IMR-90 (cell line): ENCODE measurements at regions not wholly inside any gene's neighbourhood (a gene's known extent, or its start where the extent isn't known, plus 50 kb on each side); places are given as distances from the start of the nearest gene placed in this dataset.

Experiments
- ATAC-seq: fragments of 200-7000 bp; cut with Tn5 transposase; 2 replicates; pipeline ENCODE4 v1.9.1; 2020; ENCODE audit warnings: low read depth, mild to moderate bottlenecking, moderate library complexity
- BruUV-seq: library from RNA; stranded (reverse); fragments of 400-500 nt; replicated peaks from 2 replicates; lab custom pipeline; 2021; lab: Mats Ljungman, UMichigan
- CTCF ChIA-PET: fragments of 300-600 bp; formaldehyde crosslinking; extraction: SDS; loops from one replicate; lab custom pipeline; 2021; ENCODE audit warnings: antibody characterized with exemption; lab: Yijun Ruan, JAX
- POLR2A ChIA-PET: fragments of 300-600 bp; sonication (Branson Sonifier 250); formaldehyde crosslinking; loops from one replicate; lab custom pipeline; 2022; ENCODE audit warnings: antibody characterized with exemption; ENCODE audit not compliant: unreplicated experiment; lab: Charles Lee
- DNase-seq: peaks from one replicate; pipeline ENCODE4 v3.0.0; 2013
- H2AFZ ChIP-seq: replicated peaks from 2 replicates; pipeline ENCODE3; 2013; ENCODE audit warnings: low read length, mild to moderate bottlenecking; ENCODE audit not compliant: poor library complexity
- H2AK5ac ChIP-seq: 2 replicates; pipeline ENCODE4 v1.6.1; 2013; ENCODE audit warnings: low read depth, low read length, inconsistent platforms
- H2AK9ac ChIP-seq: replicated peaks from 2 replicates; pipeline ENCODE3; 2013; ENCODE audit warnings: mild to moderate bottlenecking, low read depth, low read length, moderate library complexity; ENCODE audit not compliant: poor library complexity
- H2BK120ac ChIP-seq: 2 replicates; pipeline ENCODE4 v1.6.1; 2013; ENCODE audit warnings: low read depth, low read length, inconsistent platforms
- H2BK15ac ChIP-seq: 3 replicates; pipeline ENCODE4 v1.6.1; 2013; ENCODE audit warnings: low read depth, low read length, inconsistent platforms
- H2BK20ac ChIP-seq: 2 replicates; pipeline ENCODE4 v1.6.1; 2013; ENCODE audit warnings: low read depth, mild to moderate bottlenecking, inconsistent platforms, low read length, moderate library complexity
- H2BK5ac ChIP-seq: 2 replicates; pipeline ENCODE4 v1.6.1; 2013; ENCODE audit warnings: mild to moderate bottlenecking, low read depth, low read length, inconsistent platforms; ENCODE audit not compliant: poor library complexity, severe bottlenecking
- H3K14ac ChIP-seq: replicated peaks from 2 replicates; pipeline ENCODE4 v1.6.1; 2013; ENCODE audit warnings: low read depth, low read length, inconsistent platforms
- H3K18ac ChIP-seq: 2 replicates; pipeline ENCODE4 v1.6.1; 2013; ENCODE audit warnings: low read depth, low read length, control low read depth
- H3K23ac ChIP-seq: 2 replicates; pipeline ENCODE4 v1.6.1; 2013; ENCODE audit warnings: low read depth, low read length, inconsistent platforms
- H3K27ac ChIP-seq: 2 replicates; pipeline ENCODE4 v1.5.1; 2013; ENCODE audit warnings: mild to moderate bottlenecking, control low read depth, low read length; ENCODE audit not compliant: insufficient read depth
- H3K27me3 ChIP-seq: 2 replicates; pipeline ENCODE4 v1.6.1; 2013; ENCODE audit warnings: low read length; ENCODE audit not compliant: control insufficient read depth, insufficient read depth
- H3K36me3 ChIP-seq: 2 replicates; pipeline ENCODE4 v1.6.1; 2013; ENCODE audit warnings: low read length, mixed read lengths; ENCODE audit not compliant: control insufficient read depth, insufficient read depth
- H3K4ac ChIP-seq: 2 replicates; pipeline ENCODE4 v1.6.1; 2013; ENCODE audit warnings: low read depth, low read length, inconsistent platforms
- H3K4me1 ChIP-seq: 2 replicates; pipeline ENCODE4 v1.6.1; 2013; ENCODE audit warnings: low read length, mixed read lengths; ENCODE audit not compliant: control insufficient read depth, insufficient read depth
- H3K4me2 ChIP-seq: 2 replicates; pipeline ENCODE4 v1.6.1; 2013; ENCODE audit warnings: low read depth, mild to moderate bottlenecking, control low read depth, low read length, moderate library complexity
- H3K4me3 ChIP-seq: 2 replicates; pipeline ENCODE4 v1.5.1; 2013; ENCODE audit warnings: low read depth, mild to moderate bottlenecking, control low read depth, low read length, moderate library complexity; ENCODE audit not compliant: insufficient read depth
- H3K56ac ChIP-seq: 2 replicates; pipeline ENCODE4 v1.6.1; 2013; ENCODE audit warnings: low read length, inconsistent platforms; ENCODE audit not compliant: insufficient read depth; ENCODE audit errors: extremely low read depth
- H3K79me1 ChIP-seq, 2 experiments: 2 replicates each; pipeline ENCODE4 v1.6.1; 2013; ENCODE audit warnings: low read length in 2 of 2, inconsistent platforms in 1 of 2, low read depth in 1 of 2
- H3K9ac ChIP-seq: 2 replicates; pipeline ENCODE4 v1.6.1; 2013; ENCODE audit warnings: low read depth, low read length, control low read depth
- H3K9me1 ChIP-seq: 2 replicates; pipeline ENCODE4 v1.6.1; 2013; ENCODE audit warnings: low read length, inconsistent platforms; ENCODE audit not compliant: insufficient read depth
- H3K9me3 ChIP-seq: 2 replicates; pipeline ENCODE4 v1.6.1; 2013; ENCODE audit warnings: low read length; ENCODE audit not compliant: control insufficient read depth, insufficient read depth
- H4K20me1 ChIP-seq: 2 replicates; pipeline ENCODE4 v1.6.1; 2013; ENCODE audit warnings: low read length, inconsistent platforms; ENCODE audit not compliant: insufficient read depth
- H4K5ac ChIP-seq: 2 replicates; pipeline ENCODE4 v1.6.1; 2013; ENCODE audit warnings: mild to moderate bottlenecking, low read depth, low read length, control low read depth
- H4K8ac ChIP-seq, 2 experiments: 2 replicates each; pipeline ENCODE4 v1.6.1; 2013; ENCODE audit warnings: low read depth in 2 of 2, low read length in 2 of 2, control low read depth in 1 of 2, inconsistent platforms in 1 of 2
- H4K91ac ChIP-seq: 2 replicates; pipeline ENCODE4 v1.6.1; 2013; ENCODE audit warnings: low read depth, low read length, inconsistent platforms; ENCODE audit not compliant: insufficient read depth
- BHLHE40 ChIP-seq: fragments of 150-350 bp; IDR thresholded peaks from 2 replicates; pipeline ENCODE4 v1.6.1; 2016; ENCODE audit warnings: mild to moderate bottlenecking, low read depth, low read length
- CEBPB ChIP-seq: IDR thresholded peaks from 2 replicates; pipeline ENCODE4 v1.6.1; 2012; ENCODE audit warnings: low read depth, low read length, improper control_type of control experiment
- CHD1 ChIP-seq: IDR thresholded peaks from 2 replicates; pipeline ENCODE4 v1.6.1; 2012; ENCODE audit warnings: low read depth, low read length, improper control_type of control experiment
- CTCF ChIP-seq: conservative IDR thresholded peaks from 2 replicates; pipeline ENCODE4 v1.5.1; 2012; ENCODE audit warnings: mild to moderate bottlenecking, low read depth, low read length, improper control_type of control experiment
- FOS ChIP-seq: fragments of 150-350 bp; IDR thresholded peaks from 2 replicates; pipeline ENCODE4 v1.6.1; 2016; ENCODE audit warnings: low read depth, low read length
- MAFK ChIP-seq: IDR thresholded peaks from 2 replicates; pipeline ENCODE4 v1.6.1; 2012; ENCODE audit warnings: low read depth, low read length, improper control_type of control experiment
- MAZ ChIP-seq: IDR thresholded peaks from 2 replicates; pipeline ENCODE4 v1.6.1; 2012; ENCODE audit warnings: low read depth, mild to moderate bottlenecking, low read length, improper control_type of control experiment, moderate library complexity, borderline replicate concordance
- MXI1 ChIP-seq: IDR thresholded peaks from 2 replicates; pipeline ENCODE4 v1.6.1; 2012; ENCODE audit warnings: low read depth, mild to moderate bottlenecking, low read length, moderate library complexity, borderline replicate concordance
- NFE2L2 ChIP-seq: fragments of 150-350 bp; IDR thresholded peaks from 2 replicates; pipeline ENCODE4 v1.6.1; 2016; ENCODE audit warnings: low read depth, mild to moderate bottlenecking, low read length
- POLR2A ChIP-seq: IDR thresholded peaks from 2 replicates; pipeline ENCODE4 v1.6.1; 2012; ENCODE audit warnings: mild to moderate bottlenecking, low read depth, low read length
- RAD21 ChIP-seq: IDR thresholded peaks from 2 replicates; pipeline ENCODE4 v1.6.1; 2012; ENCODE audit warnings: low read length, improper control_type of control experiment
- RCOR1 ChIP-seq: IDR thresholded peaks from 2 replicates; pipeline ENCODE4 v1.6.1; 2012; ENCODE audit warnings: mild to moderate bottlenecking, low read length, improper control_type of control experiment; ENCODE audit not compliant: insufficient replicate concordance
- RFX5 ChIP-seq: IDR thresholded peaks from 2 replicates; pipeline ENCODE4 v1.8.0; 2012; ENCODE audit warnings: low read depth, mild to moderate bottlenecking, low read length, moderate library complexity
- SMC3 ChIP-seq: fragments of 150-350 bp; IDR thresholded peaks from 2 replicates; pipeline ENCODE4 v1.6.1; 2016; ENCODE audit warnings: low read depth, mild to moderate bottlenecking, antibody characterized with exemption, low read length, moderate library complexity
- USF2 ChIP-seq: fragments of 150-350 bp; IDR thresholded peaks from 2 replicates; pipeline ENCODE4 v1.6.1; 2017; ENCODE audit warnings: mild to moderate bottlenecking, antibody characterized with exemption, low read length, low read depth
- WGBS, 2 experiments: methylation state at CpG; one replicate each; pipeline versions ENCODE4 v1.1.5 to v1.1.7; 2013; ENCODE audit warnings: missing lambda C conversion rate in 2 of 2; ENCODE audit not compliant: insufficient read length in 1 of 2; ENCODE audit errors: extremely low coverage in 2 of 2; 5-methylcytosine and 5-hydroxymethylcytosine counted together
- dilution Hi-C: fragments of 300-500 bp; cut with HindIII; formaldehyde crosslinking; loops from one replicate; pipeline ENCODE4 v1.14.3; 2018; ENCODE audit warnings: low sequenced_read_pairs; ENCODE audit not compliant: unreplicated experiment
- in situ Hi-C: fragments of 300-500 bp; cut with MboI; formaldehyde crosslinking; loops from 3 replicates; pipeline ENCODE4 v1.14.3; 2019; ENCODE audit warnings: low sequenced_read_pairs, inconsistent platforms, mixed read lengths
- intact Hi-C: fragments of 100-400 bp; cut with micrococcal nuclease; formaldehyde crosslinking; loops from 2 replicates; pipeline ENCODE4 v1.10.0; 2022
- TF ChIP-seq, protein P1 (sequence below): fragments of 150-350 bp; IDR thresholded peaks from 2 replicates; pipeline ENCODE4 v1.6.1; 2016; ENCODE audit warnings: low read depth, mild to moderate bottlenecking, low read length, moderate library complexity, borderline replicate concordance

DNA sequence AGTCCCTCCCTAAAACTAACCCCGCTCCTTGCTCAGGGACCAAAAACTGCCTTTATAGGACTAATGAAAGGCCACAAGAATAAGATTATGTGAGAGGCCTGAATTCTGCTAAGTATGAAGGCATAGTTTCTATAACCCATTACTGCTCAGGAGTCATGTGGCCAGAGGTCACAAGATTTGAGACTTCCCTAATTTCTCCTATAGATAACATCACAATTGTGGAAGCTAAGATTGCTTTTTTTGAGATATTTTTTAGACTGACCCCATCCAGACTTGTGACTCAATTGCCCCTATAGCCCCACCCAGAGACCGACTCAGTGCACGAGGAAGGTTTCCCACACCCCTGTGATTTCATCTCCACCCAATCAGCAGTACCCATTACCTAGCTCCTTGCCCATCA lies 504.1 kb upstream of the GOT2 start:
- Histone ChIP-seq H3K9me3 (no peaks in the 10 kb centered on the region), H3K4ac (no peak overlapping the region), H3K27me3 (no peaks in the 10 kb centered on the region), H2AK9ac (no peak overlapping the region), H3K9me1 (no peaks in the 10 kb centered on the region), H3K18ac (no peak overlapping the region), H4K8ac (no peak overlapping the region), H4K91ac (no peak overlapping the region), H3K36me3 (no peaks in the 10 kb centered on the region), H2AK5ac (no peak overlapping the region), H2BK20ac (no peak overlapping the region), H2BK5ac (no peak overlapping the region), H3K4me2 (no peak overlapping the region), H3K23ac (no peak overlapping the region), H3K14ac (no peak overlapping the region), H2AFZ (no peak overlapping the region), H2BK120ac (no peak overlapping the region), H3K4me3 (no peak overlapping the region), H3K9ac (no peak overlapping the region), H2BK15ac (no peak overlapping the region), H3K79me1 (no peaks in the 10 kb centered on the region), H3K27ac (no peak overlapping the region), H4K20me1 (no peaks in the 10 kb centered on the region), H3K4me1 (no peaks in the 10 kb centered on the region), H4K5ac (no peak overlapping the region), H3K56ac (no peak overlapping the region)
- BruUV-seq = no TSS peak
- POLR2A ChIA-PET = no interaction called here
- TF ChIP-seq CEBPB (no peak), USF2 (no peak), MAFK (no peak), MAZ (no peak), NFE2L2 (no peak), RFX5 (no peak), RAD21 (no peak), CTCF (no peak), RCOR1 (no peak), FOS (no peak), CHD1 (no peak), POLR2A (no peak), MXI1 (no peak), BHLHE40 (no peak), SMC3 (no peak)
- TF ChIP-seq, protein P1, sequence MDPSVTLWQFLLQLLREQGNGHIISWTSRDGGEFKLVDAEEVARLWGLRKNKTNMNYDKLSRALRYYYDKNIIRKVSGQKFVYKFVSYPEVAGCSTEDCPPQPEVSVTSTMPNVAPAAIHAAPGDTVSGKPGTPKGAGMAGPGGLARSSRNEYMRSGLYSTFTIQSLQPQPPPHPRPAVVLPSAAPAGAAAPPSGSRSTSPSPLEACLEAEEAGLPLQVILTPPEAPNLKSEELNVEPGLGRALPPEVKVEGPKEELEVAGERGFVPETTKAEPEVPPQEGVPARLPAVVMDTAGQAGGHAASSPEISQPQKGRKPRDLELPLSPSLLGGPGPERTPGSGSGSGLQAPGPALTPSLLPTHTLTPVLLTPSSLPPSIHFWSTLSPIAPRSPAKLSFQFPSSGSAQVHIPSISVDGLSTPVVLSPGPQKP = no peak
- DNase-seq = no peak
- ATAC-seq = no peak
- 92% methylated on average over 2 of the region's 3 CpGs; no CpG with 5 or more reads in 1 of the 2 experiments for WGBS, 2 experiments
- CTCF ChIA-PET = no interaction called here
- dilution Hi-C loops (no loop called here), in situ Hi-C loops (no loop called here), intact Hi-C loops (no loop called here)
